ENCODE measurements at regions not wholly inside any gene's neighbourhood (a gene's known extent, or its start where the extent isn't known, plus 50 kb on each side); places are given as distances from the start of the nearest gene placed in this dataset.

DNA sequence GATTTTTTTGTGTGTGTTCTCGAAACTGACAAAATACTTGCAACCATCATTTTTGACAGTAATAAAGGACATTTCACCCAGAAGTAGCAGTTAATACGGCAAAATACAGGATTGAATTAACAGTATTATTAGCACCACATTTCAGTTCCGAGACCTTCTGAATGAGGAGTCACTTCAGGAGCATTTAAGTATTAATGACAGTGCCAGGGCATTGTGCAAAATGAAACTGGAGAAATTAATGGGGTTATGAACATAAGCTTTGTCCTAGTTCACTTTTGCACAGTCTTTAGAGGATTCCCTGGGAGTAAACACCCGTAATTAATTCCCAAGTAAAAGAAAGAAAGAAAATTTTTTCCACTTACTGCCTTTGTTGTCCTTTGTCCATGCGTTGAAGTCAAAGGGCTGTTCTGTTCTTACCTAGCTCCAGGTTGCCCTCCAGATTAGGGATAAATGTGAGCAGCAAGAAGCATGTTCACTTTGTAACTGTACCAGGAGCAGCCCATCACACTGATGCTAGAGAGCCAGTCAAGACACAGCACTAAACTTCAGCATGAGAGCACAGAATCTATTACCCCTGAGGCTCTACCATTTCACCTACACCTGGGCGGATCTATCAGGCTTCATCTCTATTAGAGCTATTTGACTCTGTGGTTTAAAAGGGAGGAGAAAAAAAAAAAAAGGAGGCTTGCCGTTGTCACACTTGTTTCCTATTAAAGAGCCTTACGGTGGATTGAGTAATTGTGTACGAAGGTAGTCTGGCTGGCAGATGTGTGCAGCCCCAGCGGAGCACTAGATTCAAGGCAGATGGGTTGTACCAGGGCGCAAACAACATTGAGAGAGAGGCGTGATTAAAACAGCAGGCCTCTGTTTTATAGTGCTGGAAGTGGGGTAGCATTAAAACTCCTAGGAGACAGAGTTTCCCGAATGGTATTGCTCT lies 297.8 kb upstream of the SEMA3A start:
- Mint-ChIP-seq H3K27me3 (no peaks in the 10 kb centered on the region), H3K4me3 (no peak overlapping the region), H3K36me3 (ENCODE audit: low read depth) (no peaks in the 10 kb centered on the region), H3K27ac (no peak overlapping the region), H3K4me1 (ENCODE audit: low read depth) (no peaks in the 10 kb centered on the region), H3K9me3 (no peaks in the 10 kb centered on the region)

DNA sequence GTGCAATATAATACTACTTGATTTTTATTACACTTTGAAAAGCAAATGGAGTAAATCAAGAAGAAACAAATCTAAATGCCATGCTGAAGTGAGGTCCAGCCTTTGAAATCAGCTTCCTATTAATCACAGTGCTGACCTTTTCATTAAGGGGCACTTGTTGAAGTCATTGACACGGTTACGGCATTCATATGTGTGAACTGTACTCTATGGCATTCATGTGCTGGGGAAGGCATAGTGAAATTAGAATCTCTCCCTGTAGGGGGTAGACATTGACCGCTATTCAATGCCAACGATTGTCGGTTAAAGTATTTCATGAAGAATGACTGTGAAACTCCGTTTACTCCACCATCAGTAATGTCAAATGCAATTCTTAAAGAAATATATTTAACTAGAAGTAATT lies 296.1 kb upstream of the SEMA3A start:
- no peak overlapping the region for H3K27ac Mint-ChIP-seq
- H3K4me3 Mint-ChIP-seq, result no peak overlapping the region
- no peaks in the 10 kb centered on the region for H3K9me3 Mint-ChIP-seq
- no peaks in the 10 kb centered on the region for H3K4me1 Mint-ChIP-seq (ENCODE audit: low read depth)
- no peaks in the 10 kb centered on the region for H3K27me3 Mint-ChIP-seq
- no peaks in the 10 kb centered on the region for H3K36me3 Mint-ChIP-seq (ENCODE audit: low read depth)

DNA sequence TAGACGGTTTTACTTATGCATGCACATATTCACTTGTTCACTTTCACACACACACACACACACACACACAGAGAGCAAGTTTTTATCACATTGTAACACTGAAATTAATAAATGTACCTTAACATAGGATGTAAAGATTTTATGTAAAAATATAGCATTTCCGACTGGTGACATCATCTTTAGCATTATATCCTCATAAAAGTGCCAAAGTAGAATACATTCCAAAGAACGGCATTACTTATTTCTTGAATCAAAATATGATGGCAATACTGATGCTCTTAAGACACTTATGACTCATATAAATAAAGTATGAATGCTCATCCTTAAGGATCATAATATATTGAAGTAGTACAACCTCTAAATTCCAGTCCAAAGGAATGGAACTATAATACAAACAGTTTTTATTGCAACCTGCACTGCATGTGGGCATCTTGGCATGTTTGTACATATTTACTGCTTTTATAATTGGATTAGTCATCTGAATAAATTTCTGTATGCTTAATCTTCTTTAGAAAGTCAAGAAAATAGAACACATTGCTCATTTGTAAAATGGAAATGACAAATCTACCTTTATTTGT lies 290.0 kb upstream of the SEMA3A start:
- H3K9me3 Mint-ChIP-seq, result no peaks in the 10 kb centered on the region
- no peaks in the 10 kb centered on the region for H3K27me3 Mint-ChIP-seq
- H3K4me3 Mint-ChIP-seq, result no peak overlapping the region
- H3K27ac Mint-ChIP-seq, result no peak overlapping the region
- H3K4me1 Mint-ChIP-seq (ENCODE audit: low read depth), result no peaks in the 10 kb centered on the region
- H3K36me3 Mint-ChIP-seq (ENCODE audit: low read depth), result no peaks in the 10 kb centered on the region

DNA sequence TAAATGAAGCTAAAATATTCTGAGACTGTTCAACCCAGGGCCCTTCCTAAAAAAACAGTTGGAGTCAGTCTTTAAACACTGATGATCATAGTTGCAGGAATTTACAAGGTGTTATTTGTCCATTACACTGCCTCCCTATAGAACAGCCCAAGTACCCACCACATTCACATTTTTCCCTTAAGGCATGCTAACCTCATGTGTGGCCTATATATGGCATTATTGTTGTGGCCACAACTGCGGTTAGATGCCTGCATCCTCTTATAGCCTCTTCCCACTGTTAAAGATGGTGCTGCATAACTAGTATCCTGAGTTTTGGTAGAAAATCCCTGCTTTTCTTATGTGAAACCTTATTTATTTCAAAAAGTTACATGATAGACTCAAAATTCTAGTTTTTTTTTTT lies 287.9 kb upstream of the SEMA3A start:
- H3K4me1 Mint-ChIP-seq (ENCODE audit: low read depth), result no peaks in the 10 kb centered on the region

DNA sequence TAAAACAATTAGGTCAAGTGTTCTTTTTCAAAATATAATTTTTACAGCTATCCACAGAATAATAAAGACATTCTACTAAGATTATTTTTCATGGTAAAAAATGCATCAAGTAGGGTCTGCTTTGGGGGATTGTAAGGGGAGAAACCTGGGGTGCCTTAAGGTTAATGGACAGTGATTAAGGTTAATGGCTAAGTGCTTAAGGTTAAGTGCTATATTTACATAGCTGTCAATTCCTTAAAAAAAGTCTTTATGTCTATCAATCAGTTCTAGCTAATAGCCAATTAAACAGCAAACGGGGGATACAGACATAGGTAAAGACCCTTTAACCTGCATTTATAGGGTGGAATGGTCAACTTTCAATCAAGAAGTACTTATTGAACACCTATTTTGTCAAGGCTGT lies 284.5 kb upstream of the SEMA3A start:
- Mint-ChIP-seq H3K27ac (no peak overlapping the region), H3K4me3 (no peak overlapping the region), H3K4me1 (ENCODE audit: low read depth) (no peaks in the 10 kb centered on the region), H3K9me3 (no peaks in the 10 kb centered on the region), H3K27me3 (peaks cover 6% of the 10 kb centered on the region), H3K36me3 (ENCODE audit: low read depth) (no peaks in the 10 kb centered on the region)

More for the DNA sequence above, 287.9 kb upstream of the SEMA3A start:
- no peaks in the 10 kb centered on the region for H3K27me3 Mint-ChIP-seq
- H3K36me3 Mint-ChIP-seq (ENCODE audit: low read depth), result no peaks in the 10 kb centered on the region
- H3K4me3 Mint-ChIP-seq, result no peak overlapping the region
- H3K27ac Mint-ChIP-seq, result no peak overlapping the region
- no peaks in the 10 kb centered on the region for H3K9me3 Mint-ChIP-seq

DNA sequence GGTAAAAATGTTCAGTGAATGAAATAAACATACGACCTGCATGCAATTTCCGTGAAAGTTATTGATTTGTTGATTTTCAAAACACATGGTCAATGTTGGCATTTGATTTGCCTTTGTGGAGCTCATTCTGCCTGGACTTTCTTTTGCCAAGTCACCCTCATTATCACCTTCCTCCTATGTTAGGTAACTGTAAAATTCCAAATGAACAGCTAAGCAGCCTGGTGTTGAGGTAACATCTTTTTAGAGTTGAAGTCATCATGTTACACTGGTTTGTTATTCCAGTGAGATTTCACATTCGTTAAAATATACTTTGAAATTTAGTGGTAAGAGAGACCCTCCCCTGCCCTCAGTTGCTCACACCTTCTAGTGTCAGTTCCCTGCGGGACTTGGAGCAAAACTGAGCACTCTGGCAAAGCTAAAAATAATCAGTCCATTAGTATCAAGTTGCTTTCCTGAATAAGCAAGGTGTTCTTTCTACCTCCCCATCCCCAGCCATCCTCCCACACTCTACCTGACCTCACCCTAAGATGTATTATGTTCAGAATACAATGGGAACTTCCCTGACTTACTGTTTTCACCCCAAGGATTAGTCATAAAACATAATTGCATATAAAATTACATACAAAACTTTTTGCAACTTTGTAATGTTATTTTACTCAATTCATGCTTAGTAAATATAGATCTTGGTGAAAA lies 283.3 kb upstream of the SEMA3A start:
- H3K36me3 Mint-ChIP-seq (ENCODE audit: low read depth), result no peaks in the 10 kb centered on the region
- peaks cover 6% of the 10 kb centered on the region for H3K27me3 Mint-ChIP-seq
- H3K4me3 Mint-ChIP-seq, result no peak overlapping the region
- no peak overlapping the region for H3K27ac Mint-ChIP-seq
- H3K4me1 Mint-ChIP-seq (ENCODE audit: low read depth), result no peaks in the 10 kb centered on the region
- no peaks in the 10 kb centered on the region for H3K9me3 Mint-ChIP-seq

DNA sequence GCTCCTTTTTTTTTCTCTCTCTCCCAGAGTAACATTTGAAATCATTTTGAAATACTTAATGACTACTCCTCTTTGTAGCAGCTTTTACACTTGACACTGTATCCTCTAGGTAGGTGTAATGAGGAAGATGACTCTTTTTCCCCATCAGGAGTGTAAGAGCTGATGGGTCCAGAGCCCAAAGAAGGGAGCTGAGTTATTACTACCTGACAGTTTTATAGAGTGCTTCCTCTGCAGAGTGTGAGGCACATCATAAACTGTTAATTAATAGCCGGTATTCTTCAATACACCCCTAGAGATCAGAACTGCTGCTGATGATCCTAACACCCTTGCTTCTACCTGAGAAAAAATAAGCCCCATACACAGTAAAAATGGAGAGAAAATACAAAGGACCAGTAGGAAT lies 279.8 kb upstream of the SEMA3A start:
- peaks cover 6% of the 10 kb centered on the region for H3K27me3 Mint-ChIP-seq
- H3K4me1 Mint-ChIP-seq (ENCODE audit: low read depth), result no peaks in the 10 kb centered on the region
- H3K36me3 Mint-ChIP-seq (ENCODE audit: low read depth), result no peaks in the 10 kb centered on the region
- no peaks in the 10 kb centered on the region for H3K9me3 Mint-ChIP-seq
- no peak overlapping the region for H3K4me3 Mint-ChIP-seq
- no peak overlapping the region for H3K27ac Mint-ChIP-seq

DNA sequence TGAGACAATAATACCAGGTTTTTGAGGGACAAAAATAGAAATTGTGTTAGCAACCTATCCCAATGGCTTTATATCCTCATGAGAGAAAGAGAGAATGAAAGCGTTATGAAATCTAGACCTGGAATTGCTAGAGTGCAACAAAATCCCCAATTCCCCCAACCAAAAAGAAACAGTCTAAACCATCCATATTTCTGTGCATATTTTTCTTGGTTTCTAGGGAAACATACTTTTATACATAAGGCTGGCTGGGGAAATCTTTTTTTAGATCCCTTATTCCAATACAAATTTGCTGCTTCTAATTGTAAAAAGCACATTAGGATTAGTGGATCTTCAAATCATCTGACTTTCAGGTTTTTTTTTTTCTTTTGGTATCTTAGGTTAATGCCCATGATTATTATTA lies 277.0 kb upstream of the SEMA3A start:
- H3K4me1 Mint-ChIP-seq (ENCODE audit: low read depth), result no peaks in the 10 kb centered on the region
- H3K36me3 Mint-ChIP-seq (ENCODE audit: low read depth), result no peaks in the 10 kb centered on the region
- no peak overlapping the region for H3K4me3 Mint-ChIP-seq
- H3K27me3 Mint-ChIP-seq, result peaks cover 6% of the 10 kb centered on the region
- no peaks in the 10 kb centered on the region for H3K9me3 Mint-ChIP-seq
- no peak overlapping the region for H3K27ac Mint-ChIP-seq

DNA sequence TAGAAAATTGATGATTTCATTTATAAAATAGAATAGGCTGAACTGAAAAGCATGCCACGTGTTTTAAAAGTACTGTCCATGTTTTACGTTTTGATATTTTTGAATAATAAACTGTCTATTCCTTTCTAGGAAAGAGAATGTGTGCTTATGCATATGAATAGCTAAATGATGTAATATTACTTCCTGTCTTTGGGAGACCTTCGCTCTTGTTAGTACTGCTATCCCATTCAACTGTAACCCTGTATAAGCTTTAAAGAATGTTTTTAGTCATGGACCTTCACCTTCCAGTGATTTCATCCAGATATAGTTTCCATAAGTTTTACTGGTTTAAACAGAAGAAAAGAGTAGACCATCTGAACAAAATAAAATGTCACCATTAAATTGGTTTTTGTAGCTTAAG lies 274.4 kb upstream of the SEMA3A start:
- no peaks in the 10 kb centered on the region for H3K9me3 Mint-ChIP-seq

DNA sequence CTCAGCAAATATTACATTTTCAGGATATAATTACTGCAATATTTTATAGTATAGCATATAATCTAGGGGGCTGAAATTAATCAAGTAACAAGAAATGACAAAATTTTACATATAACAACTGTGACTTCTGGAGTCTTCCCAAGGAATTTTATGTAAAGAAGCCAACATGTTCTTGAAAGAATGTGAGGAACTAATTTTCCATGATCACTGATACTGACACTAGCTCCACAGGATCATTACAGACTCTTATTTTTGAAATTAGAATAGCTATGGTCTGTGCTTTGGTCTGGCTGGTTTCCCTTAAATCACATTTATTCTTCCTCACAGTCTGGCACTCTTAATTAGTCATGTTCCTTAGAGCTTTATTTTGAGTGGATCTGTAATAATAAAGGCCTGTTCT lies 267.7 kb upstream of the SEMA3A start:
- Mint-ChIP-seq H3K4me1 (ENCODE audit: low read depth) (no peaks in the 10 kb centered on the region), H3K4me3 (no peak overlapping the region), H3K36me3 (ENCODE audit: low read depth) (no peaks in the 10 kb centered on the region), H3K9me3 (no peaks in the 10 kb centered on the region), H3K27ac (no peak overlapping the region), H3K27me3 (no peaks in the 10 kb centered on the region)

More for the DNA sequence above, 274.4 kb upstream of the SEMA3A start:
- Mint-ChIP-seq H3K27me3 (no peaks in the 10 kb centered on the region), H3K4me1 (ENCODE audit: low read depth) (no peaks in the 10 kb centered on the region), H3K4me3 (no peak overlapping the region), H3K36me3 (ENCODE audit: low read depth) (no peaks in the 10 kb centered on the region), H3K27ac (no peak overlapping the region)

DNA sequence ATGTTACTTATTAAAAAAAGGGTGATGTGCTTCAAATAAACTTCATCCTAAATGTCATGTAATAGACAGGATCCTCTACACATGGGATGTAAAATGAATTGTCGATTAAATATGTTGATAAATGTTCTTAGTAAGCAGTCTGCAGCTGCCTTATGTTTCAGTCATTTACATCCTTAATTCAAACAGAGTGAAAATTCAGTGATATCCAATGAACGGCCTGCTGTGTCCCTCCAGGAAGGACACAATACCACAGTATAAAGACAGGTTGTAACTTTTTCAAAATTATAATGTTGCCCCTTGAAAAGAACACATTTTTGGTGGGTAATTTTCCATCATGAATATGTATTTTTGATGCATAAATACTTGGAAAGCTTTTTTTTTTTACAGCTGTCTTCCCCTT lies 266.5 kb upstream of the SEMA3A start:
- H3K27me3 Mint-ChIP-seq, result no peaks in the 10 kb centered on the region
- no peak overlapping the region for H3K4me3 Mint-ChIP-seq
- no peaks in the 10 kb centered on the region for H3K4me1 Mint-ChIP-seq (ENCODE audit: low read depth)
- H3K36me3 Mint-ChIP-seq (ENCODE audit: low read depth), result no peaks in the 10 kb centered on the region
- no peak overlapping the region for H3K27ac Mint-ChIP-seq
- no peaks in the 10 kb centered on the region for H3K9me3 Mint-ChIP-seq

DNA sequence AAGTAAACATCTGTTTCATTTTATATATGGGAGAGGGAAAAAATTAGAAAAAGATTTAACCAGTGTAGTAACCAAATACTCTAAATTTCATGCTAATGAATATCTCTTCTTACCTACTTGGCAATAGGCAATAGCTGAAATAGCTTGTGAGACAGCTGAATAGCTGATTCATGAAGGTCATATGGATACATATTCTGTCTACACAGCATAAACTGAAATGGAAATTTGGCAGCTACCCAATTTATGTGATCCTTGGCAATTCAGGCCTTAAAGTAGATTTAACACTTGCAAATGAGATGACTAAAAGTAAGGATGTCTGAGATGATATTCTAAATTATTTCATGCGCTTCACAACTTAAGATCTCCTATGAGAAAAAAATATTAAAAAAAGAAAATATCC lies 261.2 kb upstream of the SEMA3A start:
- H3K27ac Mint-ChIP-seq, result no peak overlapping the region
- H3K9me3 Mint-ChIP-seq, result no peaks in the 10 kb centered on the region
- no peaks in the 10 kb centered on the region for H3K4me1 Mint-ChIP-seq (ENCODE audit: low read depth)
- H3K4me3 Mint-ChIP-seq, result no peak overlapping the region
- H3K27me3 Mint-ChIP-seq, result no peaks in the 10 kb centered on the region
- H3K36me3 Mint-ChIP-seq (ENCODE audit: low read depth), result no peaks in the 10 kb centered on the region

DNA sequence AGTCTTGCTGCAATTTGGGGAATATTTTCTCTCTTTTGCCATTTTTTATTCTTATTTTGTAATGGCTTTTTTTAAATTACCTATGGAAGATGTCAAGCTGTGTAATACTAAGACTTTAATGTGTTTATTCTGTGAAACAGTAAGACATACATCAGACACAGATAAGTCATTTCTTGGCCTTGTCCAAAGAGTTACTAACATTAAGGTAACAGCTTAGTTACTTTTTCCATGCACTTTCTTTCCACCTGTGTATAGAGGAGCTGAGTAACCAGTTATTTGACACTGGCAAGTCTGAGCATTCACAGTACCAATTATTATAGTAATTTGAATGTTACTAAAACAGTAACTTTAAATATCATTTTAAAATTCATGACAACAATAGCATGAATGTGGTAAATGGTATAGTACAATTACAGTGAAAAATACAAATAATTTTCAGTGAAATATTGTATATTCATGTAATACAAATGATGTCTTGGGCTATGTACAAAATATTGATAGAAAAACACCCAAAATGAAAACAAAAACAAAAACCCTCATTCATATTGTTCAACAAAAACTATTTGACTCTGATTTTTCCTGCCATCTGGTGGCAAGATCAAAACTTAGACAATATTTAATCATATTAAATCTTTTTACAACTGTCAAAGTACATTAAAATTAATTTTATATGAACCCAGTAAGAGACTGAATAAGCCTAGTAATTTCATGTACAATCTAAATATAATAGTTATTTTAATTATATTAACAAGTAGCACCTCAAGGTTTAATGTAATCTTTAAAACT lies 259.8 kb upstream of the SEMA3A start:
- Mint-ChIP-seq H3K4me1 (ENCODE audit: low read depth) (no peaks in the 10 kb centered on the region), H3K36me3 (ENCODE audit: low read depth) (no peaks in the 10 kb centered on the region), H3K9me3 (no peaks in the 10 kb centered on the region), H3K4me3 (no peak overlapping the region), H3K27me3 (no peaks in the 10 kb centered on the region), H3K27ac (no peak overlapping the region)

DNA sequence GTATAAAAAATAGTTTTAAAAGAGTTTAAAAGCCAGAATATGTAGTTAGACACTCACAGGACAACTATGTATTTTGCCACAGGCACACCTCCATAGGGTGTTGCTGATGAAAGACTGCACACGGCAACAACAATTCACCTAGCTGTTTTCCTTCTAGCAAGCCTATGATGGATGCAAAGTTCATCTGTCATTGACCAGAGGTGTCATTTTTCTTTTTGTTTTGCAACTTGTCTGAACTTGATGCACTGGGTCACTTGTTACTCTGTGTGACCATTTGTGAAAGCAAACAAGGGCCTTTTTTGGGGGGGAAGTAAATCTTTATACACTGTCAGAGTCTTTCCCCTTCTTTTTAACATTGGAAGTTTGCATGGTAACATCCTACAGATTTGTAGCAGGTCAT lies 258.0 kb upstream of the SEMA3A start:
- Mint-ChIP-seq H3K9me3 (no peaks in the 10 kb centered on the region), H3K36me3 (ENCODE audit: low read depth) (no peaks in the 10 kb centered on the region), H3K4me3 (no peak overlapping the region), H3K27me3 (no peaks in the 10 kb centered on the region), H3K4me1 (ENCODE audit: low read depth) (no peaks in the 10 kb centered on the region), H3K27ac (no peak overlapping the region)

DNA sequence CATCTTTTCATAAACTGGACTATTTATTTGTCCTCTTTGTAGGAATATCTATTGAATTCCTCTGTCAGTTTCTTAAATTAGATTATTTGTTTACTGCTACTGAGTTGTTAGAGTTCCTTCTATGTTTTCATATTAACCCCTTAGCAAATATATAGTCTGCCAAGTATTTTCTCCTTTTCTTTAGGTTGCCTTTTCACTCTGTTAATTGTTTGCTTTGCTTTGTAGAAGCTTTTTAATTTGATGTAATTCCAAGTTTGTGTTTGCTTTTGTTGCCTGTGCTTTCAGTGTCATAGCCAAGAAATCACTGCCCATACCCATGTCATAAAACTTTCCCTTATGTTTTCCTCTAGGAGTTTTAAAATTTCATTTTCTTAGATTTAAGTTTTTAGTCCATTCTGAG lies 256.2 kb upstream of the SEMA3A start:
- H3K9me3 Mint-ChIP-seq, result no peaks in the 10 kb centered on the region
- no peaks in the 10 kb centered on the region for H3K4me1 Mint-ChIP-seq (ENCODE audit: low read depth)
- no peak overlapping the region for H3K27ac Mint-ChIP-seq
- H3K4me3 Mint-ChIP-seq, result no peak overlapping the region
- H3K27me3 Mint-ChIP-seq, result no peaks in the 10 kb centered on the region
- H3K36me3 Mint-ChIP-seq (ENCODE audit: low read depth), result no peaks in the 10 kb centered on the region
